GM19397 (cell line): ENCODE measurements at regions not wholly inside any gene's neighbourhood (a gene's known extent, or its start where the extent isn't known, plus 50 kb on each side); places are given as distances from the start of the nearest gene placed in this dataset.
A peak's percentile ranks its signal among the peaks of the same experiment; 100 is the strongest.
"Not testable (repeated sequence)": the region's sequence is repeated elsewhere in the genome, so short reads cannot be mapped to it uniquely, and the experiment has no call there.

Experiments
- ATAC-seq: cut with Tn5 transposase; IDR thresholded peaks from one replicate; pipeline ENCODE4 v1.9.1; 2021; ENCODE audit warnings: mild to moderate bottlenecking, moderate library complexity; ENCODE audit not compliant: unreplicated experiment

DNA sequence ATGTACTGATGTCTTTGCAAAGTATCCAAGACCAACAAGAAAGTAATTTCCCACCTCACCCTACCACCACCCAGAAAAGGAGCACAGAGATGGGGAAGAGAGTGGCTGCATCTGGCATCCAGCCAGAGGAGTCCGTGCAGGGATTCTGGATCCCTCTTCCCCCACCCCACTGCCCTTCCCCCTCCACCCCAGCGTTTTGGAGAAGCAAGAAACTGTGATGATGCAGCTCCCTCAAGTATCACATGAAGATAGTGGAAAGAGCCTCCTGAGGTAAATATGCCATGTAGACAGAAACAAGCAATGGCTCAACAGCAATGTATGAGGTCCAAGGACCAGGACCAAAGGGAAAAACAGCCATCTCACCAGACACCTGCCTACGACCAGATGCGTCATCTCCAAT, 153.8 kb downstream of the DEPDC1B start:
- no peak for ATAC-seq

GRCh38 chr5:60545551-60545950, 154.4 kb downstream of the DEPDC1B start:
- ATAC-seq: no peak

- no peak for ATAC-seq
Observed at GRCh38 chr5:60544142-60544541, 155.8 kb downstream of the DEPDC1B start.

GRCh38 chr5:60541980-60542379, 158.0 kb downstream of the DEPDC1B start:
- ATAC-seq: peak; percentile 10

DNA sequence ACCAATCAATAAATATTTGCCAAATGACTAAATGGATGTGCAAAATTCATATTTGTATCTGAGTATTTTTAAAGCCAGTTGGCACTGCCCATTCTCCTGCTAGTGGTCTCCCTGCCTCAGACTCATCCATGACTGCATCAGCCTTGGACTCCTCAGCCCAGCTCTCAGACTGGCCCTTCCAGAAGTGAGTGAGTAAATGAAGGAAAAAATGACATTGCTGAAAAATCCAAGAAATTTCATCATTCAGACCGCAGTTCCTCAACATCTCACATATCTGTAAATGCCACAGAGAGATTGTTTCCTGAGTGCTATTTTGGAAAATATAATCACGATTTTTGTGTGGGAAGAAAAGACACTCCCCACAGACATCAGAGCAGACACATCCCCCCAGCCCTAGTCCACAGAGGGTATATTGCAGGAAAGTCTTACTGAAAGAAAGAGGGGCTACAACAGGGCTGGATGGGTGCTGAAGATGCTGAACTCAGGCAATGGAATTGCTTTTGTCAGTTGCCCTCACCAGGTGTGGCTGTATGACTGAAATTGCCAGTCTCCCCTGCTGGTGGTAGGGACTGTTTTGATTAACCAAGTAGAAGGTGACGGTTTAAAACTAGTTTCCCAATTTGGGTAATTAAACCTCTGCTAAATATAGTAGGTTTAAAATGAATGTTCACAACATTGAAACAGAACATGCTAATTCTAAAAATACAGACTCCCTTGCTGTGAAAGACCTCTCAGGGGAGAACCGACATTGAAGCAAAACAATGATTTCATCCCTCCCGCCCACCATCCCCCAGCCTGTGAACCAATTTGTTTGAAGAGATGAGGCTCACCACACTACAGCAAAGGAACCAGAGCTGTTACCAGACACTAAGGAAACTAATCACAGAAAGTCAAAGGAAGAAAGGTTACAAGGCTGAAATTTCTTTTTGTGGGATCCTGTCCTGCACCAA, 158.8 kb downstream of the DEPDC1B start:
- peak; percentile 94 for ATAC-seq

DNA sequence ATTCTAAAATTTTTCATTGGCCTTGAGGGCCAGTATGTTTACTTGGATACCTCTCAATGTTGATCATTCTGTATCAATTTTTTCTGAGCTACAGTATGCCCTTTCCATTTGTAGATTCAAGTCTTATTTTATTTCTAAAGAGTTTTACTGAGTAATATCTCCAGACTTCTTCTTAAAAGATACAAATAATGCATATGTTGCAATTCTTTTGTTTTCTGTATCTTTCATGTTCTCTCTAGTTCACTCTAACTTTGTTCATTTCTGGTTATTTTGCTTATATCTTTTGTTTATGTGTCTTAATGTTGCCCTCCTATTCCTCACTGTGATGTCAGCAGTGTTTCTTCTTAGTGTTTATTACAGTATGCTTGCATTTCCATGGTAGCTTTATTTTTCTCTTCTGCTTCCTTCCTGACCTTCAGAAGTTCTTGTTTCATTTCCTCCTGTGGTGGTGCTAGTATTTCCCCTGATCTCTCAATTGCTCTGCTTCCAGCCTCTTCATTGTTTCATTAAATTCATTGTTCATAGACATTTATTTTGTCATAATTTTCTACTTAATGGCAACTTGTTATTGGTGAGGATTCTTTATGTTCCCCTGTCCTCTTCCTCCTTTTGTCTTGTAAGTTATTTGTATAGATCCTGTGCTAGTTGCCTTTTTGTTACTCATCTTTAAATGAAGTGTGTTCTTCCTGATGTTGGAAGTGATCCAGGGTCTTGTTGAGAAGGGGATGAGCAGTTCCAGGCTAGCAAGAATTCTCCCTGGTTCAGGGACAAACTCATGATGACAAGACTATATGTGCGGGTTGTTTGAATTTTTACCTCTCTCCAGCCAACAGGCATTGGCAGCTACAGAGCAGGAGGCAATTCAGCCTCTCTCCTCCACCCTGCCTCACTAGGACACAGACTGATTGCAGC, 160.8 kb downstream of the DEPDC1B start:
- no peak for ATAC-seq

DNA sequence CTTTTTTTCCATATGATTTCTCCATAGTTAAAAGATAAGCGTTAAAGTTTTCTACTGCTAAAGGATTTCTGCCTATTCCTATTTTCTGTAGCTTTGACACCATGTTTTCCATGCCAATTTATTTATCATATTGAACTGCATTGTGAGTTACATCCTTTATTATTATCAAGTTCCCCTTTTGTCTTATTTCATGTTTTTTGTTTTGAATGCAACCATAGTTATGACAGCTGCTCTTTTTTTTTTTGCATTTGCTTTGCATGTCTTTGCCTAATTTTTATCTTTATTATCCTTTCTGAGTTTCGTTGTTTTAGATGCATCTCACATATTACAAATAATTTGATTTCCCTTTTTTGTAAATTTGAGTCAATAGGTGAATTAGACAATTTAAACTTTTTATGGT, 161.5 kb downstream of the DEPDC1B start:
- ATAC-seq: no peak

GRCh38 chr5:60535951-60536350, 164.0 kb downstream of the DEPDC1B start:
- no peak for ATAC-seq

GRCh38 chr5:60535198-60535597, 164.8 kb downstream of the DEPDC1B start:
- peak; percentile 53 for ATAC-seq

DNA sequence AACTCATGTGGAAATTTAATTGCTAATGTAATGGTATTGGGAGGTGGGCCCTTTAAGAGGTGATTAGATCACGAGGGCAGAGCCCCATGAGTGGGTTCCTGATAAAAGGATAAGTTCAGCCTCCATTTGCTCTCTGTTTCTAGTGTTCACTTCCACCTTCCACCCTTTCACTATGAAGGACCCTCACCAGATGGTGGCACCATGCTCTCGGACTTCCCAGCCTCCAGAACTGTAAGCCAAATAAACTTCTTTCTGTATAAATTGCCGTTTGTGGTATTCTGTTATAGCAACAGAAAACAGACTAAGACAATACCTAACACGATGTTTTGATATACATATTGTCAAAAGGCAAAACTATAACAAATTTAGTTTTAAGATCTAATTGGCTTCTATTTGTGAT, 166.2 kb downstream of the DEPDC1B start:
- ATAC-seq: no peak

DNA sequence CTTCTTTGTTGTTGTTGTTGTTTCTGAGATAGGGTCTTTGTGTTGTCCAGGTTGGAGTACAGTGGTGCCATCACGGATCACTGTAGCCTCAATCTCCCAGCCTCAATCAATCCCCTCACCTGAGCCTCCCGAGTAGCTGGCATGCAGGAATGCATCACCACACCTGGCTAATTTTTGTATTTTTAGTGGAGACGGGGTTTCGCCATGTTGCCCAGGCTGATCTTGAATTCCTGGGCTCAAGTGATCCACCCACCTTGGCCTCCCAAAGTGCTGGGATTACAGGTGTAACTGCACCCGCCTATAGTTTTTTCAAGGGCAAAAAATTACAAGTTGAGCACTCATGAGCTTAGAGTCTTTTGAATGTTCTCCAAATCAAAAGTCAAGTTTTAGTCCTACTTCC, 167.2 kb downstream of the DEPDC1B start:
- not testable (repeated sequence) for ATAC-seq

GRCh38 chr5:60530144-60530848, 169.7 kb downstream of the DEPDC1B start:
- ATAC-seq: not testable (repeated sequence)

DNA sequence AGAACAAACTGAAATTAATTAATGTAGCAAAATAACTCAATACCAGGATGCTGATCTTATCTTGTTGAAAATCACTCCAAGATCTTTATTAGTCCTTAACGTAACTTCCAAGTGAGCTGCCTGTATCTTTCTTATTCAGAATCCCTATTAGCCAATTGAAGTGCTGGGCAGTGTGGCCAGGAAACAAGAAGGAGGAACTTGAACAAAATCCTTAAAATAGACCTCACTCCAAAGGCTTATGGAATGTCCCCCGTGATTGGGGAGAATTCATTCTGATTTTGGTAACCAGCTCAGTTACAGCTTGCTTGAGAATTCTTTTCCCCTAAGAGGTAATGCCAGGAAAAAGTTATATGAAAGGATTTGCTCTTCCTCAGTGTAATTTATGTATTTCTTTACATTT, 171.0 kb downstream of the DEPDC1B start:
- no peak for ATAC-seq

DNA sequence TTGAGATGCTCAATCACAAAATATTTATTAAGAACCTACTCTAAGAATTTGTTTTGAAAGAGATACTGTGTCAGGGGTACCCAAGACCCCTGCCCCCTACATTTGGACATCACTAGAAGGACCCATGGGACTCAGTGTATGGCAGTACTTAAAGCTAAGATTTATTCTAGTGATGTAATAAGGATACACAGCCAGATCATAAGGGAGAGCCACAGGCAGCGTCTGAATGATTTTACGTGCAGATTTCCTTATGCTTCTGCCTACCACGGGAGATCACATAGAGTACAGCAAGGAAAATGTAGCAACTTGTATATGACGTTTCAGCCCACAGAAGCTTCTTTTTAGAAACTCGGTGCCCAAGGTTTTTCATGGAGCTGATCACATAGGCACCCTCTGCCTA, 172.9 kb downstream of the DEPDC1B start:
- ATAC-seq: no peak

- ATAC-seq: no peak
Observed at GRCh38 chr5:60526336-60526875, 173.6 kb downstream of the DEPDC1B start.

GRCh38 chr5:60522292-60522905, 177.6 kb downstream of the DEPDC1B start:
- peak; percentile 81 for ATAC-seq

GRCh38 chr5:60521376-60522291, 178.3 kb downstream of the DEPDC1B start:
- peak; percentile 35 for ATAC-seq

- no peak for ATAC-seq
Observed at GRCh38 chr5:60520451-60521227, 179.3 kb downstream of the DEPDC1B start.
